Ishikawa (cell line): ENCODE measurements at regions not wholly inside any gene's neighbourhood (a gene's known extent, or its start where the extent isn't known, plus 50 kb on each side); places are given as distances from the start of the nearest gene placed in this dataset.

Source experiments
- FOXM1 ChIP-seq: IDR thresholded peaks from 2 replicates; pipeline ENCODE4 v1.6.1; 2012; ENCODE audit warnings: low read depth, borderline replicate concordance
- TAF1 ChIP-seq: IDR thresholded peaks from 2 replicates; pipeline ENCODE4 v1.6.1; 2012; ENCODE audit warnings: low read depth, mild to moderate bottlenecking
- YY1 ChIP-seq: IDR thresholded peaks from 2 replicates; pipeline ENCODE4 v1.6.1; 2012; ENCODE audit warnings: low read depth

GRCh38 chr5:98231089-98231488, 542.4 kb upstream of the RGMB start:
- TF ChIP-seq YY1 (no peak), FOXM1 (no peak), TAF1 (no peak)
